Hematopoietic multipotent progenitor cell treated with erythropoietin and hydrocortisone succinate and interleukin-3 and kit ligand, for 6 days (in vitro differentiated cells): ENCODE measurements at regions not wholly inside any gene's neighbourhood (a gene's known extent, or its start where the extent isn't known, plus 50 kb on each side); places are given as distances from the start of the nearest gene placed in this dataset.
"Not testable (repeated sequence)": the region's sequence is repeated elsewhere in the genome, so short reads cannot be mapped to it uniquely, and the experiment has no call there.

ENCODE experiments used
- DNase-seq: peaks from one replicate; pipeline ENCODE4 v3.0.0-alpha.2; 2015

- DNase-seq, result no peak
Measured at GRCh38 chr9:118674942-118675341, 694.3 kb downstream of the BRINP1 start.

GRCh38 chr9:118677936-118678653, 691.1 kb downstream of the BRINP1 start:
- not testable (repeated sequence) for DNase-seq

DNA sequence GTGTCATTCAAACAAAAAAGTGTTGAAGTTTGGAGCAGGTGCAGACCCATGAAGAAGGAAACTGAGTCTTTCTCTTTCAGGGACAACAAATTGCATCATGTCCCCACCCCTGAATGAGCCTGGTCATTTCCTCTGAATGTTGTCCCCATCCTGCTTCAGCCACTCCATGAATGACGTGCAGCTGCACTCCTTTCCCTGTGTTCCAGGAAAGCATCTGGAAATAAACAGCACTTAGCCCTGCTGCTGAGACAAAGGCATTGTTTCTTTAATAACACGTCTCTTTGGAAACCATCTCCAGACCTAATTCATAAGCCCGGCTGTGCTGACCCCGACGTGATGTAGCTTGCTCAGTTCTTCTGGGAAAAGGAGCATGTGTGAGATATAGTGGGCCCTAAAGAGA, 682.3 kb downstream of the BRINP1 start:
- no peak for DNase-seq

DNA sequence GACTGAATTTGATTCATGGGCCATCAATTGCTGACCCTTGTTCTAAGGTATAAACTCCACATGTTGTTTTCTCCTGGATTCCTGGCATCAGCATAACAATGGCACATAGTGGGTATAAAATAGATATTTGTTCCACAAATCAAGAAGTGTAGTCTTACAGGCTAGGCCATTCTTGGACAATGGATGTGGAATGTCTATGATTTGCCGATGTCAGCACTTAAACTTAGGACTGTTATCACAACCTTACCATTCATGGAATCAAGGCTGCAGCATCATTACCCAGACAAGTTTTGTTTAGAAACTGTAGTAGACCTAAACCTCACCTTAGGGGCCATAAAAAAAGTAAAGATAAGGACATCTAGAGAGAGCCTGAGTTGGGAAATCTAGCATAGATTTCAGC, 680.0 kb downstream of the BRINP1 start:
- DNase-seq, result no peak

GRCh38 chr9:118692613-118693012, 676.6 kb downstream of the BRINP1 start:
- no peak for DNase-seq

DNA sequence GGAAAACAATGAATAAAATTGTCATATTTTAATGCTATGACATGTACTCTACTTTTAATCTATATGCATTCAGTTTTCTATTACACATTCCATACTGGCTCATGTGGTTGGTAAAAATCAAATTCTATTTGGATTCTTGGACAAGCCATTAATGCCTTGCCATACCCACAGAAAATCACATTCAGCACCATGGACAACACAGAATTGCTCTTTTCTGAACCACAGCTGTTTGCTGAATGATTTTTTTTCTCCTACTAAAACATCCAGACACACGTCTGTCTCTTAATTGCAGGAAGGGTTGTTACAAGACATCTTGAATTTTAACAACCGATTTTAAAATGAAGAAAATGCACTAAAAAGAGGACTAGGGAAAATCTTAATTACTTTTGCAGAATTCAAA, 675.6 kb downstream of the BRINP1 start:
- DNase-seq, result no peak

DNA sequence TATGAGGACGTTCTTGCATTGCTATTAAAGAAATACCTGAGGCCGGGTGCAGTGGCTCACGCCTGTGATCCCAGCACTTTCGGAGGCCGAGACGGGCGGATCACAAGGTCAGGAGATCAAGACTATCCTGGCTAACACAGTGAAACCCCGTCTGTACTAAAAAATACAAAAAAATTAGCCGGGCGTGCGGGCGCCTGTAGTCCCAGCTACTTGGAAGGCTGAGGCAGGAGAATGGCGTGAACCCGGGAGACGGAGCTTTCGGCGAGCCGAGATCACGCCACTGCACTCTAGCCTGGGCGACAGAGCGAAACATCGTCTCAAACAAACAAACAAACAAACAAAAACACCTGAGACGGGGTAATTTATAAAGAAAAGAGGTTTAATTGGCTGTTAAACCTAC, 674.0 kb downstream of the BRINP1 start:
- DNase-seq, result not testable (repeated sequence)

GRCh38 chr9:118701985-118702384, 667.2 kb downstream of the BRINP1 start:
- DNase-seq, result no peak

DNA sequence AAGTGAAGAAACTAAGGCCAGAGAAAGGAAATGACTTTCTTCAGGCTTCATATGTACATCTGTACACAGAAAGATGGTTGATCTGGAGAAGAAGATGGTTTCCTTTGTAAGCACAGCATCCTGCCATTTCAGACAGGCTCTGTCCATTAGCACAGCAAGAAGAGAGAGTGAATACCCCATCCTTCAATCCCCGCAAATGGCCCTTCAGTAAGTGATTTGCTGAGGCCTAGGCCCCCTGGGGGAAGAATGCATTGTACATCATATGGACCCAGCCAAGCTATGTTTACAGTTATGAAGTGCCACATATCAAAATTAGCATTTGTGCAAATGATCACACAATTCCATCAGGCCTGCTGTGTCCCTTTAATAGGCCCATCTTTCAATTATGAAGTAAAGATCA, 657.4 kb downstream of the BRINP1 start:
- no peak for DNase-seq

DNA sequence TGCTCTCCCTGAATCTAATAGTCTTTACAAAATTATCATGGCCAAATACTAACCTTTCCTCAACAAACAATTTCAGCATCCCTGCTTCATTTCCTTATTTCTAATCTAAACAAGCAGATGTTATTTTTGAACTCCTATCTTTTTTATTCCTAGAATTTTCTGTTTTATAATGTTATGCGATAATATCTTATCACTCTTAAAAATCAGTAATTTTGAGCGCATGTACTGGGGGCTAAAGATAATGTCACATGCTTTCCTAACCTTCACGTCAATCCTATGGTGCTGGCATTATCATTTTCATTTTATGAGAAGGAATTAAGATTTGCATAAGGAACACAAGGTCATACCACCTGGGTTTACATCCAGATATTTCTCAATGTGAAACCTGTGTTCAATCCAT, 648.0 kb downstream of the BRINP1 start:
- DNase-seq, result no peak

DNA sequence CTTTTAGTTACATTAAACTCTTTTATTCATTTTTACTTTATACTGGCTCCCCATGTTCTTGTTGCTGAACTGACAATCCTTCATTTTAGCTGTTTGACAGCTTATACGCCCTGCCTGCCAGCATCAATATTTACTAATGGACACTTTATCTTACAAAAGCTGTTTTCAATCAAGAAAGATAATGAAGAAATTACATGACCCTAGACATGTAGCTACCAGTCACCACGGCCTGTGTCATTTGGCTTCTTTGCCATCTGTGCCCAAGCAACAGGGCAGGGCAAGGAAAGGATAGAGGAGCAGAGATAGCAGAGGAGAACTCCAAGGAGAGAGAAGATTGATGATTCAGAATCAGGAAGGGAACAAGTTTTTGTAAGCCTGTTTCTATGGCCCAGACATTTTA, 647.3 kb downstream of the BRINP1 start:
- no peak for DNase-seq

DNA sequence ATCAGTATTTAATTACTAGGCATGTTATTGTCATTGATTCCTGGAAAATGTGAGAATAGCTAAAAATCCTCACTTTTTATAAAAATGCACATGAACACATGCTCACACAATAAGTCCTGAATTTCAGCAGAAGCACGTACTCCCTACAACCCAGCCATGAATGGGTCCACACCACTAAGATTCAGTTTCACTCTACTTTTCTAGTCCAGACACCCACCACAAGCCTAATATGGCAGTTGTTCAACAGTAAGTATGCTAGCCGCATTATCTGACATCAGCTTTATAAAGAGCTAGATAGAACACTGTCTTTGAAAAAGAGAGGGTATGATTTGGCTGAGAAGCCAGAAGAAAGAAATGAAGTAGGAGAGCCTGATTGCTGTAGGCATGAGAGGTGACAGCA, 639.3 kb downstream of the BRINP1 start:
- no peak for DNase-seq

DNA sequence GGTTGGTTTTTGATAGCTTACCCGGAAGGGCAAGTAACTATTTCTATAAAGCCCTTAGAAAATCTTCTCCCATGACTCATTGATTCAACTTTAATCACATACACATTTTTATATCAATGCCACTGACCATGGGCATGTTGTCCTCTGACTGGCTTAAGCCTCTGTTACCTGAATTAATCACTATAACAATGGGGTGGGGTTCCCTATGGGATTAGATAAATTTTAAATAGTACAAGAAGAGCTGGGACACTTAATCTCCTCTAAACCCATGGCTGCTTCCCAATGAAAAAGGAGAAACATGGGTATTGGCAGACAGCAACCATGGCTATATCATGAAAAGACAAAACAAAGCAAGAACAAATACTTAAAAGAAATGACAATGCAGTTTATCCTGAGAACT, 636.2 kb downstream of the BRINP1 start:
- DNase-seq, result no peak

GRCh38 chr9:118734696-118735095, 634.5 kb downstream of the BRINP1 start:
- DNase-seq, result no peak

GRCh38 chr9:118736406-118736805, 632.8 kb downstream of the BRINP1 start:
- DNase-seq, result no peak

- DNase-seq, result no peak
Measured at GRCh38 chr9:118751077-118751847, 618.0 kb downstream of the BRINP1 start.

- DNase-seq, result no peak
Measured at GRCh38 chr9:118751848-118752223, 617.4 kb downstream of the BRINP1 start.

GRCh38 chr9:118761016-118761790, 608.0 kb downstream of the BRINP1 start:
- DNase-seq, result no peak

DNA sequence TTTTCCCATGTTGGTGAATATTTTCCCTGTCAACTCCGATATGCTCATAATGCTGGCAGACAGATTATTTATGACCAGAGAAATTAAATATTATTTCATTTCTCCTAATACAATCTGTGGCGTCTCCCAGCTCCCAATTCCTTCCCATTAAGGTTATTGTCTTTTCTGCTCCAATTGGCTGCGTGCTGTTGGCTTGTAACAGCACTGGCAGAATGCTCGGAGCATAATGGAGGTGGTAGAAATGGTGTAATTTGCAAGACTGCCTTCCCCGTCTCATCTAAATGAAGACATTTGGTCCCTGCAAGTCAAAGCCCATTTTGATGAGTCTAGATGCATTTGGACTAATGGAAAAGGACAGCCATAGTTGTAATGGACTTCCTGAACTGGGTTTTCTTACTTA, 601.7 kb downstream of the BRINP1 start:
- no peak for DNase-seq

DNA sequence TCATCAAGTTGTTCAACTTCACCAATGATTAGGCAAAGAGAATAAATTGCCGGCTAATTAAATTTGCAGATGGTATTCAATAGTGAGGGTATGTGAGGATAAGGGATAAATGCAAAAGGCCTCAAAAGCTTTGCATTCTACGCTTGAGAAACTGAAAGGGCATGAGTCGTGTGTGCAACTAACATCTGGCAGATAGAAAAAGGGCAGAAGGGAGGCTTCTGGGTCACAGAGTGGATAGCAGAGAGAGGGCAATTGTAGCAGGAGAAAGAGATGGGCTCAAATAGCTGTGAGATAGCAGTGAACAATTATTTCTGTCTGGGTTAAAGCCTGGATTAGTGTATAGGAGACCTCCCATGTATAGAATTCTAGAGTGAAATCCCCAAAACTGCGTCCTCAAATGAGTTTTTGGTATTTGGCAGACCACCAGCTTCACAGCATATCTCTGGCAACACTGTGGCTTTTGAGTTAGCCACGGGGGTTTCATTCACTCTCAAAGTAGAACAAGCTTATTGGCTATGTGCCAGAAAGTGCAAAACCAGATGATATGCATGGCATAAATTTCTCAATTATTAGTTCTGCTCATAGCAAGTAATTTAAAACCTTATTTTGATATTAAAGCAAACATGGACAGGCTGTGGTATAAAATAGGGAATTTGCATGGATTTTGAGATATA, 586.3 kb downstream of the BRINP1 start:
- DNase-seq, result peak; percentile 1

- DNase-seq, result no peak
Measured at GRCh38 chr9:118784033-118784432, 585.2 kb downstream of the BRINP1 start.

- no peak for DNase-seq
Measured at GRCh38 chr9:118785456-118785855, 583.8 kb downstream of the BRINP1 start.

DNA sequence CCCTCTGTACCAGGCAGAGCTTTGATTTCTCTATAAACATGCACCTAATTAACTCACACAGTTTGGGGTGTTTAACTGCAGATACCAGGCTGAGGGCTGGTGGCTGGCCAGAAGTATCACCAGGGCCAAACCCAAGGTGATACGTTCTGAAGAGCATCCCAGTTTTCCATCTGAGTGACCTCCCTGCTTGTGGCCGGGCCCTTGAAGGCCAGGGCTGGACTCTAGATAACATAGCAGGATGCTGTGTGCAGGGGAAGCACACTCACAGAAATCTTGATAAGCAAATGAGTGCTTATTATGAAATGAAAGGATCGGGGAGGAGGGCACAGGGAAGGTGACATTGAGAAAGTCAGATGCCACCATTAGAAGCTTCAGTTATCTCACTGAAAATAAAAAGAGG, 582.4 kb downstream of the BRINP1 start:
- no peak for DNase-seq
